Keratinocyte (primary cell): ENCODE measurements at regions not wholly inside any gene's neighbourhood (a gene's known extent, or its start where the extent isn't known, plus 50 kb on each side); places are given as distances from the start of the nearest gene placed in this dataset.

ENCODE experiments used
- DNase-seq: peaks from one replicate; pipeline ENCODE4 v3.0.0-alpha.2; 2011; ENCODE audit warnings: low read depth, missing footprints, low spot score
- FAIRE-seq: peaks from 2 replicates; lab custom pipeline; 2011; peaks lifted over from hg19 to GRCh38; lab: Jason Lieb, UNC
- H2AFZ ChIP-seq: 2 replicates; pipeline ENCODE4 v1.6.0; 2012; ENCODE audit warnings: low read length, control low read depth, inconsistent platforms; ENCODE audit not compliant: control insufficient read depth
- H3K27ac ChIP-seq: 2 replicates; pipeline ENCODE4 v1.5.1; 2011; ENCODE audit warnings: low read length; ENCODE audit not compliant: control insufficient read depth, insufficient read depth
- H3K27me3 ChIP-seq: 3 replicates; pipeline ENCODE4 v1.6.0; 2011; ENCODE audit warnings: low read length; ENCODE audit not compliant: control insufficient read depth, insufficient read depth; ENCODE audit errors: extremely low read depth
- H3K36me3 ChIP-seq, 2 experiments: 2 replicates in 1 of 2; 3 replicates in 1 of 2; pipeline ENCODE4 v1.5.1; 2011; ENCODE audit warnings: low read length in 2 of 2, mild to moderate bottlenecking in 1 of 2; ENCODE audit not compliant: control insufficient read depth in 2 of 2, insufficient read depth in 2 of 2; ENCODE audit errors: extremely low read depth in 1 of 2
- H3K4me1 ChIP-seq: 3 replicates; pipeline ENCODE4 v1.5.1; 2011; ENCODE audit warnings: low read length; ENCODE audit not compliant: control insufficient read depth, insufficient read depth; ENCODE audit errors: extremely low read depth
- H3K4me2 ChIP-seq: 3 replicates; pipeline ENCODE4 v1.6.0; 2011; ENCODE audit warnings: low read depth, low read length; ENCODE audit not compliant: control insufficient read depth, insufficient read depth; ENCODE audit errors: extremely low read depth
- H3K4me3 ChIP-seq, 3 experiments: fragments of 200-600 bp in 1 of 3; sonication (generic) in 1 of 3; 2 replicates in 2 of 3; 3 replicates in 1 of 3; pipeline ENCODE4 v1.5.1; 2011 to 2016; ENCODE audit warnings: low read length in 3 of 3, mild to moderate bottlenecking in 3 of 3, control low read depth in 2 of 3, inconsistent platforms in 1 of 3, low read depth in 1 of 3, mixed read lengths in 1 of 3, mixed run types in 1 of 3, moderate library complexity in 1 of 3; ENCODE audit not compliant: control insufficient read depth in 2 of 3, insufficient read depth in 2 of 3; ENCODE audit errors: extremely low read depth in 1 of 3
- H3K79me2 ChIP-seq: 2 replicates; pipeline ENCODE4 v1.6.0; 2012; ENCODE audit warnings: low read length; ENCODE audit not compliant: control insufficient read depth, insufficient read depth
- H3K9ac ChIP-seq: 3 replicates; pipeline ENCODE4 v1.6.0; 2011; ENCODE audit warnings: low read length; ENCODE audit not compliant: control insufficient read depth, insufficient read depth; ENCODE audit errors: extremely low read depth
- H3K9me1 ChIP-seq: 3 replicates; pipeline ENCODE4 v1.6.0; 2011; ENCODE audit warnings: low read length; ENCODE audit not compliant: control insufficient read depth, insufficient read depth; ENCODE audit errors: extremely low read depth
- H3K9me3 ChIP-seq: 2 replicates; pipeline ENCODE4 v1.5.1; 2012; ENCODE audit warnings: low read depth, low read length; ENCODE audit not compliant: control insufficient read depth
- H4K20me1 ChIP-seq: 3 replicates; pipeline ENCODE4 v1.6.0; 2011; ENCODE audit warnings: low read length; ENCODE audit not compliant: control insufficient read depth, insufficient read depth; ENCODE audit errors: extremely low read depth
- CTCF ChIP-seq, 3 experiments: IDR thresholded peaks in 1 of 3; conservative IDR thresholded peaks in 1 of 3; optimal IDR thresholded peaks in 1 of 3; 2 replicates in 2 of 3; 3 replicates in 1 of 3; pipeline versions ENCODE3 to v1.5.1; 2011; ENCODE audit warnings: low read length in 3 of 3, mild to moderate bottlenecking in 3 of 3, moderate library complexity in 2 of 3, control low read depth in 1 of 3, inconsistent platforms in 1 of 3; ENCODE audit not compliant: insufficient read depth in 2 of 3; ENCODE audit errors: extremely low read depth in 1 of 3
- EZH2 ChIP-seq: IDR thresholded peaks from one replicate; pipeline ENCODE4 v1.6.1; 2012; ENCODE audit warnings: inconsistent platforms, mild to moderate bottlenecking, low read length, moderate library complexity
- dilution Hi-C: fragments of 300-500 bp; cut with MboI; formaldehyde crosslinking; loops from one replicate; pipeline ENCODE4 v1.7.0; 2020; ENCODE audit warnings: low sequenced_read_pairs; ENCODE audit not compliant: extremely low pct_ligation_motif_present

- DNase-seq (no peak), FAIRE-seq (no peak)
- Histone ChIP-seq H3K4me3 (no peak overlapping the region), H3K9ac (no peak overlapping the region), H3K9me1 (no peaks in the 10 kb centered on the region), H4K20me1 (no peaks in the 10 kb centered on the region), H2AFZ (no peak overlapping the region), H3K4me1 (no peaks in the 10 kb centered on the region), H3K4me2 (no peak overlapping the region), H3K27me3 (no peaks in the 10 kb centered on the region), H3K36me3 (no peaks in the 10 kb centered on the region), H3K9me3 (no peaks in the 10 kb centered on the region), H3K27ac (no peak overlapping the region), H3K79me2 (no peaks in the 10 kb centered on the region)
- TF ChIP-seq CTCF (optimal IDR thresholded peaks at IDR 0.05 in 1 of 3, IDR thresholded peaks at IDR 0.05 in 1 of 3, conservative IDR thresholded peaks at IDR 0.05 in 1 of 3; ENCODE audit: extremely low read depth in 1 of 3, insufficient read depth in 2 of 3, low read length in 3 of 3) (no peak), EZH2 (no peak)
- dilution Hi-C loops = no loop called here
These were observed 100.2 kb upstream of the AKAP13 start for GRCh38 chr15:85280203-85280602.

GRCh38 chr15:85281293-85281882 is 99.0 kb upstream of the AKAP13 start:
- Histone ChIP-seq H3K79me2 (no peaks in the 10 kb centered on the region), H3K9ac (no peak overlapping the region), H3K4me2 (no peak overlapping the region), H3K4me3 (no peak overlapping the region), H3K27ac (no peak overlapping the region), H3K9me1 (no peaks in the 10 kb centered on the region), H3K36me3 (no peaks in the 10 kb centered on the region), H3K9me3 (no peaks in the 10 kb centered on the region), H3K4me1 (no peaks in the 10 kb centered on the region), H4K20me1 (no peaks in the 10 kb centered on the region), H2AFZ (no peak overlapping the region), H3K27me3 (no peaks in the 10 kb centered on the region)
- no peak for DNase-seq
- no peak for FAIRE-seq
- TF ChIP-seq CTCF (optimal IDR thresholded peaks at IDR 0.05 in 1 of 3, IDR thresholded peaks at IDR 0.05 in 1 of 3, conservative IDR thresholded peaks at IDR 0.05 in 1 of 3; ENCODE audit: extremely low read depth in 1 of 3, insufficient read depth in 2 of 3, low read length in 3 of 3) = no peak
- no peak for TF ChIP-seq EZH2
- dilution Hi-C loops = no loop called here
